ACHN (cell line): ENCODE measurements at regions not wholly inside any gene's neighbourhood (a gene's known extent, or its start where the extent isn't known, plus 50 kb on each side); places are given as distances from the start of the nearest gene placed in this dataset.
"Not testable (repeated sequence)": the region's sequence is repeated elsewhere in the genome, so short reads cannot be mapped to it uniquely, and the experiment has no call there.

Experiments
- DNase-seq: peaks from one replicate; pipeline ENCODE4 v3.0.0-alpha.2; 2015
- in situ Hi-C: cut with HindIII; loops from 2 replicates; pipeline ENCODE4 v1.10.0; 2017; ENCODE audit warnings: low sequenced_read_pairs, low pct_ligation_motif_present, low pct_unique_long_range_greater_than_20kb

DNA sequence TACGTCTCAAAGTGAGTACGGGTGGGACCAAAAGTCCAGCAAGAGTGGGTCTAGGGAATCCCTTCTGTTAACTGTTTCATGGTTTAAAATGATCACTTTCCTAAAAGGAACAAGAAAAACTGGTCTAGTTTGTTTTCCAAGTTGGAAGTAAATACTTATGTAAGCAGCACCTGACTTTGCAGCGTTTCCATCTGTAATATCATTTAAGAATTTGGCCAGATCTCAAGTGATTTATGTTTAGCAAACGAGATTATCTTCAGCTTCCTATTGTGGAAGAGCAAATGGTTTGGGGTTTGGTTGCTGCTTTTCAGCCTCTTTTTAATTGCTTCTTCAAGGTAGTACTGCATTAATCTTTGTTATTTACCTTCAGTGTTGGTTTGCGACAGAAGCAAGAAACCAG, 50.4 kb downstream of the FHIP1A start:
- no peak for DNase-seq
- in situ Hi-C loops: no loop called here

DNA sequence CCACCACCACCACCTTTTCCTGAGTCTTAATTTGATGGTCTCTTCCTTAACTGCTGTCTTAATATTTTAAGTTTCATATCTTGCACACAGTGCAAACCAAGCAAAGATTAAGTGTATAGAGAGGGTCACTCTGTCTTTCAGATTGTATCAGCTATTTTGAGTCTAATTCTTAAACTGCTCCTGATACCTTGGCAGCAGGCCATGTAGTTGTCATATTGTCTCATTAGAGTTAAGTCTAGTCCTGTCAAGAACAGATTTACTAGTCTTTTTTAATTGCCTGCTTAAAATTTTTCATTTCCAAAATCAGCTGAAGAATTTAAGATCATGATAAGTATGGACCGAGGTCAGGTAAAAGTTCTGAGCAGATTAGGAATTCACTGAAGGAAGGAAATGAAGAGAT, 51.5 kb downstream of the FHIP1A start:
- in situ Hi-C loops: no loop called here
- no peak for DNase-seq

DNA sequence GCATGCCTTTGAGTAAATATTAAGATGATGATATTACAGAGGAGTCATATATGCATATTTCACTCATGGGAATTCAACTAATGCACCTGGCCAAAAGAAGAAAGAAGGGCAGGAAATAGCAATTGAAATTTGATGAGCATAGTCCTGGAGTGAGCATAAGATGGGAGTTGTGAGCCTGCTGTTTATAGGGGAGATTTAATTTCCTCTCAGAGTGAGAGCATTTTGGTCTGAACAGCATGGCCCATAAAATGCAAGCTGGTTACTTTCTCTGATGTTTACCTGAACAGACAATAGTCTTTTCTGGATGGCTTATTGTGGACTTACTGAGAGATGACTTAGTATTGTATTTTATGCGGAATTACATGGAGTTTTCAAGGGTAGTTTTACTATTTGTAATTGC, 53.6 kb downstream of the FHIP1A start:
- in situ Hi-C loops: no loop called here
- DNase-seq: no peak

DNA sequence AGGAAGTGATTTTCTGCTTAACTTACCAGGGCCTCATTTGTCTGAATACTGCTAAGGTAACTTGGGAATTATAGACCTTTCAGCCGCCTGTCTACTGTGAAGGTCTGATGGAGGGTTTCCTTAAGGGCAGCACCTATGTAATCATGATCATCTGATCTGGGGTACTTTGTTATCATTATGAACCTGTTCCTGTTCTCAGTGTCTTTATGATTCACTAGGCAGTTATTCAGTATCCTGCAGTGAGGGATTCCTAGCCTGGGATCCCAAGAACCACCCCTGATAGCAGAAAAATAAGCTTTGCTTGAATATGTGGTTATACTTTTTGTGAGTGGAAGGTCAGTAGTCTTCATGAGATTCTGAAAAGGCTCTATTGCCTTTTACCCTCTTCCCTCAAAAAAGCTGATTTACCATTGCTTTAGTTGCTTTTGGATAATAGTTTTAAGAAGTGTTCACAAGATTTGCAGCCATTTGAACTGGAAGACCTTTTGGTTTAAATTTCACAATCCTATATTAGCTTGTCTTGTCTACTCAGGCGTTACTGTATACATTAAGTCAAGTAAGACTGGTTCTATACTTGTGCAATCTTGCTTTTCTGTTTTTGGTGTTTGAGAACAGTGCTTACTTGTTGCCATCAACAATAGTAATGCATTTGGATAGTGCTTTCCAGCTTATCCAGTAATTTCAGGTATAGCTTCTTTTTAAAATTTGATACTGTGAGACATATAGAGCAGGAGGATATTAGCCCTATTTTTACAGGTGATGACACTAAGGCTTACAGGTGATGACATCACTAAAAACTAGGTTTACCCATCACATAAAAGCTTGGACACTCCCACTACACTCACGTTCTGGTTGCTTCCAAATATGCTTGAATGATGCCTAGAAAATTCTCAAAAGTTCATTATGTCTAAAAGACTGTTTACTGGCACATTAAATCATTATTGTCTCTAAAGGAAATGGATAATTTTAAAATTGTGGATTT, 60.0 kb downstream of the FHIP1A start:
- DNase-seq: peak; percentile 47
- in situ Hi-C loops: no loop called here

DNA sequence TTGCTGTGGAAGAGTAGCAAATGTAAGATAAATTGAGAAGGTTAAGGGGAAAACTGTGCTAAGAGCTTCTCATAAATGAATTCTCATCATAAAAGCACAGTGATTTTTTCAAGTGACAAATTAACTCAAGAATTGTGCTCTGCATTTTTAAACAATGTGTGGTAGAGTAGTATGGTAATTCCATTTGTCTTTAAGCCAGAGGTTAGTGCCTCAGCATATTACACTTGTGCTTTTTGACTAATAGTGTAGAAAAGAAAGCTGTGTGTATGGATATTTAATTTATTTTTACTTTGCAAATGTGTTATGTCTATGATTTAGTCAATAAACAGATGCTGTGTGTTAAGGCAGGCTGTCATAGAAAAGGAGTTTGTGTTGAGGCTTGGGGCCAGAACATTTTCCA, 61.0 kb downstream of the FHIP1A start:
- in situ Hi-C loops: no loop called here
- DNase-seq: no peak

DNA sequence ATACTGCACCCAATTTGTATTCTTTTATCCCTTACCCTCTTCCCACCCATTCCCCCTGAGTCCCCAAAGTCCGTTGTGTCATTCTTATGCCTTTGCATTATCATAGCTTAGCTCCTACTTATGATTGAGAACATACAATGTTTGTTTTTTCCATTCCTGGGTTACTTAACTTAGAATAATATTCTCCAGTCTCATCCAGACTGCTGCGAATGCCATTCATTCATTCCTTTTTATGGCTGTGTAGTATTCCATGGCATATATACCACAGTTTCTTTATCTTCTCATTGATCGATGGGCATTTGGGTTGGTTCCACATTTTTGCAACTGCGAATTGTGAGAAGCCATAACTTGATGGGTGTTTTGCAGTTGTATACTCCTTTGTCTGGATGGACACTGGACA, 62.8 kb downstream of the FHIP1A start:
- in situ Hi-C loops: no loop called here

DNA sequence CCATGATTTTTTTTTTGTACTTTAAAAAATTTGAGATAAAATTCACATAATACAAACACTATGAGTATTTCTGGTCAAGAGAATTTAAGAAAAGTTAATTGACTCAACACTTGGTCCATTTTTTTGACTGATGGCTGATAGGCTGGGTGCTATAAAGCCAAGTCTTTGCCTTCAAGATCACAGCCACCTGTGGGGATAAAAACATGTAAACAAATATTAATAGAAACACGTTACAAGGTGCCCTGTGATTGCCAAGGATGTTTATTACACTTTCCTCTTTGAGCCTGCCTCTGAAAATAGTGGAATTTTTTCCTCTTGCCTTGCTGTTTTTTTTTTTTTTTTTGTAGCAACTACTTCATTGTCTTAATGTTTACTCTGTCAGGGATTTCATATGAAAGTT, 63.3 kb downstream of the FHIP1A start:
- in situ Hi-C loops: no loop called here
- no peak for DNase-seq

More for the DNA sequence above, 62.8 kb downstream of the FHIP1A start:
- no peak for DNase-seq

DNA sequence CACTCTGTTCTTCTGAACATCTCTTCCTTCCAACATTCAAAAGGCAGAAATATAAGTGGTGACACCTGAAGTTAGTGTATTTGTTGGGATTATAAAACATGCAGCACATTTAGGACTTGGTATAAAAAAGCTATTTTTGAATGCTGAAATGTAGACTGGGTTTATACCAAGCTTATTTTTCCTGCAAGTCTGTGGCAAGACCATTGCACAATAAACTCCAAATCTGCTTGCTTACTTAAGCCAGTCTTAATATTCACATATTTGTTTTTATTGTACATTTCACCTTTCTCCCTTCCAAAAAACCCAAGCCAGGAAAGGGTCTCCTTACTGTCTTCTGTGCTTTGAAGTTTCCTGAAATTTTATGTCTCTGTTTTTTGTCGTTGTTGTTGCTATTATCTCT, 63.7 kb downstream of the FHIP1A start:
- in situ Hi-C loops: no loop called here
- no peak for DNase-seq

DNA sequence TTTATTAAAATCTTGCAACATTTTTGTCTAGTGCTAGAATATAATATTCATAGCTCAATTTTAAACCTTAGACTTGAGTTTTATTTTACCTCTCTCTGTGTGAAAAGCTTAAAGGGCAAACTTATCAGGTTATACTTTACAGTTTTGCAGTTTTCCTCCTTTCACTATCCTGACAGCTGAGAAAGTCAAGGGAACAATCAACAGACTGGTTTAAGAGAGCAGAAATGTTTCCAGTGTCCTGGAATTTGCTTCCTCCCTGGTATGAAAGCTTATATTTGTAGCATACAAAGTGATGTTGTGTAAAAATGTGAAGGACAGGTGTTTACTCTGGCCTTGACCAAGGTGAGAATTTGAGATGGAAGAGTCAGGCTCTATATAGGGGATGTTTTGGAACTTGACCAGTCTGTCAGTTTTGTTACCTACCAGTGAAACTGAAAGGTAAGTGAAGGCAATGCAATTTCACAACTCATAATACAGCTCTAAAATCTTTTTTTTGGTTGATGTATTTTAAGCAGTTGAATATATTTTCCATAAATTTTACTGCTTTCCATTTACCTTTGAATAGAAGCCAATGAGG, 64.6 kb downstream of the FHIP1A start:
- in situ Hi-C loops: no loop called here
- no peak for DNase-seq

DNA sequence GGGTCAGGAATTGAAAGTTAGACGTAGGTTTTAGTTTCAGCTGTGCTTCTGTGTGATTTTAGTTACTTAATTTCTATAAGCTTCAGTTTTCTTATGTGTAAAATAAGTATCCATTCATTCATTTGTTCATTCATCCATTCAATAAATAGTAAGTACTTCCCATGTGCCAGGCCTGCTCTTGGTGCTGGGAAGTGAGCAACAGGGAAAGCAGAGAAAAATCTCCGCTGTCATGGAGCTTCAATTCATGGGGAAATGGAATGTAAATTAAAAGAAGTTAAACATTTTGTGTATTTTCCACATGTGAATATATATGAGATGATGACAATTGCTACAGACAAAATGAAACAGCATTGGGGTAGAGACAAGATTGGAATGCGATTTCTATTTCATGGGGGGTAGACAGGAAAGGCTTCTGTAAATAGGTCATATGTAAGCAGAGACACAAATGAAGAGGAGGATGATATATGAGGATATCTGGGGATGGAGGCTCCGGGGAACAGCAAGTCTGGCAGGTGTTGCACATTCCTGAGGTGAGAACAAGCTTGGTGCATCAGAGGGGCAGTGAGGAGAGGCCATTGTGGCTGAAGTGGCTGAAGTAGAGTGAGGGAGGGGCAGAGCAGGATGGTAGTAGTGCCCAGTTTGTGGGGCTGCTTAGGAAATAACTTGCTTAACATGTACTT, 66.2 kb downstream of the FHIP1A start:
- DNase-seq: no peak
- in situ Hi-C loops: no loop called here

DNA sequence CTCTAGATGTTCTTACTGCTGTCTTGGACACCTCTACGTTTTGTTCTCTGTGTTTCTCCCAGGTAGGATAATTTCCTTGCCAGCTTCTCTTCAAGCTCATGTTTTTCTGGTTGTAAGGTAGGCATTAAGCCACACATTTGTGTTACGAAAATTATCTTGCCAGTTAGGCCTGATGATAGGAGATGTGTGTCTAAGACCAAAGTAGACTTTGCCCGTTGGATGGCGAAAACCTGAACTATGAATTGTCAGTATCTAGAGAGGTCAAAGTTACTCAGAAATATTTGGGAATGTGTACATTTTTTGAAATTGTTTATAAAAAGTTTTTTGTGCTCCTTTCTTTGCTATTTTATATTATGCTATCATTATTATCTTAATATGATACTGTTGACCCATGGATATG, 72.8 kb downstream of the FHIP1A start:
- DNase-seq: no peak
- in situ Hi-C loops: no loop called here

DNA sequence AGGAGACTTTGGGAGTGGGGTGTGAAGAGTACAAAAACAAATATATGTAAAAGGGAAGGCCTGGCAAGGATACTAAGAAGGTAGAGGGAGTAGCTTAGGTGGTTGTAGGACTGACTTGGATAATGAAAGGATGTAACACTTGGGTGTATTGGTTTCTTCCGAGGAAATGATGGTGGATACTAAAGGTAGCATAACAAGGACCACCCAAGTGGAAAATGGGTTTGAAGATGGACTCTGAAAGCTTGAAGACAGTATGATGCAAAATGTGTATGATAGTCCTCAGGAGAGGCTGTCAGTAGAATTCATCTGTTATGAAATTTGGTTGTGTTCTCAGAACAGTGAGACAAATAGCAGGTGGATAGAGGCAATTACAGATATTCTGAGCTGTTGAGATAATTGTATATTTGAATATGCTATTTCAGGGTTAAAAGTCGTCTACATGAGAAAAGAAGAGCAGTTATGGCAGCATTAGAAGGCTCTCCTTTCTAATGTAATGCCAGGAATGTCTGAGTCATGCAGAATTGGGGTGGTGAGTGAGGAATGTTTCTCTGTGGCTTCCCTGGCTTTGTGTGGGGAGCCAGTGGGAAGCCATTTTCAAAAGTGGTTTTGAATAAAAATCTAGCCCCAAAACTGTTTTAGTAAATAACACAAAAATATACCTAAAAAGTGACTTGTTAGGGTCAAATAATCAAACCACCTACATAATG, 75.6 kb downstream of the FHIP1A start:
- in situ Hi-C loops: no loop called here
- DNase-seq: peak; percentile 93

DNA sequence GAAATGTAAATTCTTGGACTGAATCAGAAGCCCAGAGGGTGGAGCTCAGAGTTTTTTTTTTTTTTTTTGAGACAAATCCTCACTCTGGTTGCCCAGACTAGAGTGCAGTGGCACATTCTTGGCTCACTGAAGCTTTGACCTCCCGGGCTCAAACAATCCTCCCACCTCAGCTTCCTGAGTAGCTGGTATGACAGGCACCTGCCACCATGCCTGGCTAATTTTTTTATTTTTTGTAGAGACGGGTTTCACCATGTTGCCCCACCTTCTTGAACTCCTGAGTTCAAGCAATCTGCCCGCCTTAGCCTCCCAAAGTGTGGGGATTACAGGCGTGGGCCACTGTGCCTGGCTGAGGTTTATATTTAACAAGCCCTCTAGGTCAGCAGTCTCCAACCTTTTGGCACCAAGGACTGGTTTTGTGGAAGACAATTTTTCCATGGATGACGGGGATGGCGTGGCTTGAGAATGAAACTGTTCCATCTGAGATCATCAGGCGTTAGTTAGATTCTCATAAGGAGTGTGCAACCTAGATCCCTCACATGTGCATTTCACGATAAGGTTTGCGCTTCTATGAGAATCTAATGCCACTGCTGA, 76.7 kb downstream of the FHIP1A start:
- in situ Hi-C loops: no loop called here
- DNase-seq: peak; percentile 87

DNA sequence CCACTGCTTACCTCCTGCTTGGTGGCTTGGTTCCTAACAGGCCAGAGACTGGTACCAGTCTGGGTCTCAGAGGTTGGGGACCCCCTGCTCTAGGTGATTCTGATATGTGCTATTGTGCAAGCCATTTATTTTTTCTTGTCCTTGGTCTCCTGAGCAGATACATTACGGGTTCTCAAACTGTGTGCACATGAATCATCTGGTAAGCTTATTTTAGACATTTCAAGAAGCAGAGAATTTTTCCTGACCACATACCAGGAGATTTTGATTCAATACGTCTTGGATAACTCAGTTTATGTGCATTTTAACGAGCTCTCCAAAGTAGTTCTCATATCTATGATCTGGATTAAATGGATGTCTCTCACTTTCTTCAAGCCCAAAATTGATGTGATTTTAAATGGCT, 77.2 kb downstream of the FHIP1A start:
- in situ Hi-C loops: no loop called here

DNA sequence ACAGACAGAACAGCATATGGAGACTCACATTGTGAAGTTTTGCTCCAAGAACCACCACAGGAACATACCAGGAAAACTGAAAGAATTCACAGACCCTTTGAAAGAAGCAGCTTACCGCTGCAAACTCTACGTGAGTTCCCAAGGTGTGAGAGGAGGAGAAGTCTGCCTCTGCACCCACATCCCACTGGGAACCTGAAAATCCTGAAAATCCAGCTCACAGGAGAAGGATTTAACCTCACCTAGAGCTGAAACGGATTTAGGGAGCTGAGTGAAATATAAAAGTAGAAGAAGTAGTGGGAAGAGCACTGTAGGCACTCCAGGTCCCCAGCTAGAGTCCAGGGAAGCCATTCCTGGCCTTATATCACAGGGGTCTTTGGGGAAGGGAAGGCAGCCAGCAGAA, 80.0 kb downstream of the FHIP1A start:
- DNase-seq: no peak
- in situ Hi-C loops: no loop called here

More for the DNA sequence above, 77.2 kb downstream of the FHIP1A start:
- peak; percentile 50 for DNase-seq

DNA sequence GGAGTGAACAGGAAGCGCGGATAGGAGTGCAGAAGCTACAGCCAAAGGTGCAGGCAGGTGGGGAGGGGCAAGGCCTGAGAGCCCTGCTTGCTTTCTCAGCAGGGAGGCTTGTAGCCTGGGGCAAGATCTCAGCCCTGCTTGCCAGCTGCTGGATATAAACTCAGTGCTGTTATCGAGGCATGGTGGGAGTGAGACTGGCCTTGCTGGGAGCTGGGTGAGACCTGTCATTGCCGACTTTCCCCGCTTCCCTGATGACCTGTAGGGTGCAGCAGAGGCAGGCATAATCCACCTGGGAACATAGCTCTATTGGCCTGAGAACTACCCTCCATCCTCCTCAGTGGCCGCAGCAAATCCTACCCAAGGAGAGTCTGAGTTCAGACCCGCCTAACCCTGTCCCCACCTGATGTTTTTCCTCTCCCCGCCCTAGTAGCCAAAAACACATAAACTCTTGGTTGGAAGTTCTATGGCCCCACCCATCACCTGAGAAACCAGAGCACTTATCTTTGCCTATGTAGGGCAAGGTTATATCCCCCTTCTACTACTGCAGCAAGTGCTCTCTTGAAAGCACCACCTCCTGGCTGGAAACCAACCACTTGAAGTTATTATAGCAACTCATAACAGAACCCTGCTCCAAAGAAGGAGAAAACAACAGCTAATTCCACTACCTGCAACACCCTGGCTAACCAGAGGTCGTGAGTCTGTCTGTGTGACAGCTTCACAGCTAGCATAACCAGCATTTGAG, 80.7 kb downstream of the FHIP1A start:
- DNase-seq: no peak
- in situ Hi-C loops: no loop called here

DNA sequence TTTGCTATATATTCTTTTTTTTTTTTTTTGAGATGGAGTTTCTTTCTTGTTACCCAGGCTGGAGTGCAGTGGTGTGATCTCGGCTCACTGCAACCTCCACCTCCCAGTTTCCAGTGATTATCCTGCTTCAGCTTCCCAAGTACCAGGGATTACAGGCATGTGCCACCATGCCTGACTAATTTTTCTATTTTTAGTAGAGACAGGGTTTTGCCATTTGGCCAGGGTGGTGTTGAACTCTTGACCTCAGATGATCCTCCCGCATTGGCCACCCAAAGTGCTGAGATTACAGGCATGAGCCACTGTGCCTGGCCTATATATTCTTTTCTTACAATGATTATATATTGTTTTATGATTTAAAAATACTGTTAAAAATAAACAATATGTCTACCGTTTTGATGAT, 86.6 kb downstream of the FHIP1A start:
- in situ Hi-C loops, DNase-seq: not testable (repeated sequence)

DNA sequence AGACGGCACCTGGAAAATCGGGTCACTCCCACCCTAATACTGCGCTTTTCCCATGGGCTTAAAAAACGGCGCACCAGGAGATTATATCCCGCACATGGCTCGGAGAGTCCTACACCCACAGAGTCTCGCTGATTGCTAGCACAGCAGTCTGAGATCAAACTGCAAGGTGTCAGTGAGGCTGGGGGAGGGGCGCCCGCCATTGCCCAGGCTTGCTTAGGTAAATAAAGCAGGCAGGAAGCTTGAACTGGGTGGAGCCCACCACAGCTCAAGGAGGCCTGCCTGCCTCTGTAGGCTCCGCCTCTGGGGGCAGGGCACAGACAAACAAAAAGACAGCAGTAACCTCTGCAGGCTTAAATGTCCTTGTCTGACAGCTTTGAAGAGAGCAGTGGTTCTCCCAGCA, 102.6 kb downstream of the FHIP1A start:
- DNase-seq, in situ Hi-C loops: not testable (repeated sequence)
